ENCODE measurements at regions not wholly inside any gene's neighbourhood (a gene's known extent, or its start where the extent isn't known, plus 50 kb on each side); places are given as distances from the start of the nearest gene placed in this dataset.

GRCh38 chr21:38598413-38598812 lies 100.1 kb upstream of the ERG start:
- Histone ChIP-seq H3K9me3 (no peaks in the 10 kb centered on the region), H3K27me3 (ENCODE audit: insufficient read depth in 3 of 3, low read length in 2 of 3) (peaks cover 0 to 6% (median 4%) of the 10 kb centered on the region in 3 donors), H3K36me3 (ENCODE audit: insufficient read depth in 1 of 2, low read depth in 1 of 2) (no peaks in the 10 kb centered on the region), H3K4me3 (no peak overlapping the region), H3K27ac (no peak overlapping the region), H3K4me1 (no peaks in the 10 kb centered on the region)
- TF ChIP-seq CTCF (IDR thresholded peaks at IDR 0.05) = no peak
- ATAC-seq (no peak), DNase-seq (no peak)
- 68 to 75% (median 69%) methylated on average over 5 of the region's 5 CpGs for WGBS, 3 donors
- intact Hi-C loops (cut with DNase I) = no loop called here

GRCh38 chr21:38599381-38599975 lies 101.2 kb upstream of the ERG start:
- no peak for DNase-seq
- Histone ChIP-seq H3K4me1 (no peaks in the 10 kb centered on the region), H3K27me3 (ENCODE audit: insufficient read depth in 3 of 3, low read length in 2 of 3) (peaks cover 0 to 6% (median 4%) of the 10 kb centered on the region in 3 donors), H3K36me3 (ENCODE audit: insufficient read depth in 1 of 2, low read depth in 1 of 2) (no peaks in the 10 kb centered on the region), H3K27ac (no peak overlapping the region), H3K9me3 (no peaks in the 10 kb centered on the region), H3K4me3 (no peak overlapping the region)
- intact Hi-C loops (cut with DNase I) = no loop called here
- ATAC-seq = no peak
- no peak for TF ChIP-seq CTCF (IDR thresholded peaks at IDR 0.05)
- WGBS, 3 donors = 72 to 82% (median 80%) methylated on average over 8 of the region's 8 CpGs

GRCh38 chr21:38600106-38600505 lies 101.8 kb upstream of the ERG start:
- peaks cover 0 to 4% (median 1%) of the 10 kb centered on the region in 3 donors for H3K27me3 ChIP-seq (ENCODE audit: insufficient read depth in 3 of 3, low read length in 2 of 3)
- ATAC-seq = no peak
- intact Hi-C loops (cut with DNase I) = no loop called here
- H3K9me3 ChIP-seq = no peaks in the 10 kb centered on the region
- H3K27ac ChIP-seq = no peak overlapping the region
- no peaks in the 10 kb centered on the region for H3K36me3 ChIP-seq (ENCODE audit: insufficient read depth in 1 of 2, low read depth in 1 of 2)
- H3K4me1 ChIP-seq = no peaks in the 10 kb centered on the region
- DNase-seq = no peak
- H3K4me3 ChIP-seq = no peak overlapping the region
- WGBS, 3 donors = 93 to 96% (median 94%) methylated on average over 7 of the region's 7 CpGs
- TF ChIP-seq CTCF (IDR thresholded peaks at IDR 0.05) = no peak

- 63 to 72% (median 68%) methylated on average over 3 of the region's 3 CpGs for WGBS, 3 donors
Observed at GRCh38 chr21:38605236-38605635, 107.0 kb upstream of the ERG start.

More at GRCh38 chr21:38605236-38605635, 107.0 kb upstream of the ERG start:
- intact Hi-C loops (cut with DNase I) = no loop called here
- peaks cover 0 to 2% (median 0%) of the 10 kb centered on the region in 3 donors for H3K27me3 ChIP-seq (ENCODE audit: insufficient read depth in 3 of 3, low read length in 2 of 3)
- no peaks in the 10 kb centered on the region for H3K9me3 ChIP-seq
- H3K4me3 ChIP-seq = no peak overlapping the region
- no peak for TF ChIP-seq CTCF (IDR thresholded peaks at IDR 0.05)
- H3K4me1 ChIP-seq = no peaks in the 10 kb centered on the region
- ATAC-seq (no peak), DNase-seq (no peak)
- no peaks in the 10 kb centered on the region for H3K36me3 ChIP-seq (ENCODE audit: insufficient read depth in 1 of 2, low read depth in 1 of 2)
- H3K27ac ChIP-seq = no peak overlapping the region
